PC-3 (cell line): ENCODE measurements at regions not wholly inside any gene's neighbourhood (a gene's known extent, or its start where the extent isn't known, plus 50 kb on each side); places are given as distances from the start of the nearest gene placed in this dataset.

Experiments used
- EZH2phosphoT487 ChIP-seq: fragments of 300-600 bp; sonication (generic); IDR thresholded peaks from 2 replicates; pipeline ENCODE4 v1.6.1; 2018; ENCODE audit warnings: mild to moderate bottlenecking, antibody characterized with exemption, low read length, borderline replicate concordance
- TF ChIP-seq, protein P1 (sequence below): fragments of 300-600 bp; sonication (generic); conservative IDR thresholded peaks from 2 replicates; pipeline ENCODE4 v1.5.1; 2017; ENCODE audit warnings: antibody characterized with exemption, low read depth, mild to moderate bottlenecking, low read length

DNA sequence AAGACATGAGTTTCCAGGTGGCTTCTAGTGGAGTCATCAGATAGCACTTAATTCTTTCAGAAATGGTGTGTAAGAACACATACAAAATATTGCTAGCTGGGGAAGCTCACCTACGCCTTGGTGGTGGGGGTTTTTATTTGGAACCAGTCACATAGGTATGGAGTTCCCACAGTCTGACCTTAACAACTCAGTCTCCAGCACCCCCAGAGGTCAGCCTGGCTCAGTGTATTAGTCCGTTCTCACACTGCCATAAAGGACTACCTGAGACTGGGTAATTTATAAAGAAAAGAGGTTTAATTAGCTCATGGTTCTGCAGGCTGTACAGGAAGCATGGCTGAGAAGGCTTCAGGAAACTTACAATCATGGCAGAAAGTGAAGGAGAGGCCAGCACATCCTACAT, 317.5 kb upstream of the ZC3H12C start:
- no peak for TF ChIP-seq EZH2phosphoT487
- TF ChIP-seq, protein P1, sequence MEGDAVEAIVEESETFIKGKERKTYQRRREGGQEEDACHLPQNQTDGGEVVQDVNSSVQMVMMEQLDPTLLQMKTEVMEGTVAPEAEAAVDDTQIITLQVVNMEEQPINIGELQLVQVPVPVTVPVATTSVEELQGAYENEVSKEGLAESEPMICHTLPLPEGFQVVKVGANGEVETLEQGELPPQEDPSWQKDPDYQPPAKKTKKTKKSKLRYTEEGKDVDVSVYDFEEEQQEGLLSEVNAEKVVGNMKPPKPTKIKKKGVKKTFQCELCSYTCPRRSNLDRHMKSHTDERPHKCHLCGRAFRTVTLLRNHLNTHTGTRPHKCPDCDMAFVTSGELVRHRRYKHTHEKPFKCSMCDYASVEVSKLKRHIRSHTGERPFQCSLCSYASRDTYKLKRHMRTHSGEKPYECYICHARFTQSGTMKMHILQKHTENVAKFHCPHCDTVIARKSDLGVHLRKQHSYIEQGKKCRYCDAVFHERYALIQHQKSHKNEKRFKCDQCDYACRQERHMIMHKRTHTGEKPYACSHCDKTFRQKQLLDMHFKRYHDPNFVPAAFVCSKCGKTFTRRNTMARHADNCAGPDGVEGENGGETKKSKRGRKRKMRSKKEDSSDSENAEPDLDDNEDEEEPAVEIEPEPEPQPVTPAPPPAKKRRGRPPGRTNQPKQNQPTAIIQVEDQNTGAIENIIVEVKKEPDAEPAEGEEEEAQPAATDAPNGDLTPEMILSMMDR, result no peak
